Stimulated activated CD8-positive, alpha-beta memory T cell treated with anti-CD3 and anti-CD28 coated beads, Interleukin-2, amount 100 ng/mL, for 48 hours (primary cell): ENCODE measurements at regions not wholly inside any gene's neighbourhood (a gene's known extent, or its start where the extent isn't known, plus 50 kb on each side); places are given as distances from the start of the nearest gene placed in this dataset.

Source experiments
- DNase-seq, 2 donors: peaks; one replicate each; pipeline ENCODE4 v3.0.0-alpha.2; 2020; ENCODE audit warnings: low read depth in 2 of 2

DNA sequence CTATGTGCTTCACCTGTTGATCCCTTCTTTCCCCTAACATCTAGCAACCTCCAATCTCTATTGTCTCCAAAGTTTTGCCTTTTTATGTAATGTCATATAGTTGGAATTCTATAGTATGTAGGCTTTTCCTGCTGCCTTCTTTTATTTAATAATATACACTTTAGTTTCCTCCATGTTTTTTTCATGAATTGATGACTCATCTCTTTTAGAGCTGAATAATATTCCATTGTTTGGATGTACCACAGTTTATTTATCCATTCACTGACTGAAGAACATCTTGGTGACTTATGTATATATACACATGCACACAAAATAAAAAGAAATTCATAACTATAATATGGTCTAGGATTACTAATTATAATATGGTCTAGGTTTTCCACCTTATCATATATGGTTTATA, 1314.2 kb downstream of the OTOL1 start:
- DNase-seq: no peak

DNA sequence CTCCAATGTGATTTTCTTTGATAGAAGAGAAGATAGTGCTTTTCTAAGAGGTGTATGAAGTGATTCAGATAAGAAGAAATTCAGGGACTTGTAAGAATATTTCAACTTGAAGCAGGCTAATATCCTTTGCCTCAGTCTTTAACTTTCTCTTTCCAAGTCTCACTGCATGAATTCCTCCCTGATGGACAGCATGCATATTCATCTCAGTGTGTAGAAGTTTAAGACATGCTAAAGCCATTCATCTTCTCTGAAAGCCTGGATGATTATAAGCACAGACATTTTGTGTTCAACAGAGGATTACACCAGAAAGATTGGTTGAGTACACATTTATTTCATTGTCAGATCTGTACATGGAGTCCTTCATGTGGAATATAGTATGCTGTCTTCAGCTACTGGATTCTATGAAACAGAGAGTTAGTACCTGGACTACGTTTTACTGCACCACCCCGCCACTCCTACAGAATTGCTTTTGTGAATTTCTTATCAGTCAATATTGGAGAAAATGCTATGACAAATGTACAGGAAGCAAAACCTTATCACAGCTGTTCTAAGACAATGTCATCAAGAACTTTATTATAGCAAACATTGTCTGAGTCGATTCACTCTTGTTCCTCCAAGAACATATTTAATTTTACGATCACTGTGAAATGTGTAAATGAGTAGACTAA, 1346.1 kb downstream of the OTOL1 start:
- DNase-seq: no peak

DNA sequence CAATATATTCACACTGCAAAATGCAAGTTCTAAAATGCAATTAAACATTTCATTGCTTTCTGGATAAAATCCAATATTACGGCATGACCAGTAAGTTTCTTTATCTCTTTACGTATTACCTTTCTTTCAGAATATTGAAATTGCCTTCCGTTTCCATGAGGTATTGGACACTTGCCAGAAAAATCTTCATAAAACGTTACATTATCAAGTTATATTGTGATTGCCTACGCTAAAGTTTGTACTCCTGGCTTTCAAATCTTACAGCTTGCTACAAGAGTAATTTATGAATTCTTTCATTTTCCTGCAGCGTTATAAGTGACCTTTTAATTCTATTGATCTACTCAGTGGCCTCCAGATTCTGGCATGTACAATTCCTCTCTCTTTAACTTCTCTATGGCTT, 1349.3 kb downstream of the OTOL1 start:
- no peak for DNase-seq

DNA sequence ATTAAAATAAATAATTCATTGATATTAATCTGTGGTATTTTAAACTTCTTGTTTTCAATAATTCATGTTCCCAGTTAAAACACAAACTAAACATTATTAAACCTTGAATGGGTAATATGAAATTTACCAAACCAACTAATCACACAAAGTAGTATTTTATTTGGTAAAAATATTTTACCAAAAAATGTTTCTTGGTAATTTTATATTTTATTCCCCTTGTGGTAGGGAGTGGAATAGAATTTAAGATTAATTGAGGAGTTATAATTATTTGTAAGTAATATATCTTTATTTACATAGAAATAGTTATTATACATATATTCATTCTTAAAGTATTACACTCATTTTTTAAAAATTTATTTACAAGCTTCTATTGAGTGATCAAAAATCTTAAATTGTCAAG, 1350.9 kb downstream of the OTOL1 start:
- no peak for DNase-seq

DNA sequence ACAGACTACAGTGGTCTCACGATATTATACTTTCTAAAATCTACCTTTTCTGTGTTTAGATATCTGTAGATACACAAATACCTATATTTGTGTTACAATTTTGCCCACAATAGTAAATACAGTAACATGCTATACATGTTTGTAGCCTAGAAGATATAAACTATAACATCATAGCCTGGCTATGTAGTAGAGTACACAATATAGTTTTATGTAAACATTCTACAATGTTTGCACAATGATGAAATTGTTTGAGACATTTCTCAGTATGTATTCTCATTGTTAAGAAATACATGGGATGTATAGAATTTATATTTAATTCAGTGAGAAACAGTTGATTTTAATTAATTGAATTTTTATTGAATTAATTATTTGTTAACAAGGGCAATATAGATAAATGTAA, 1367.0 kb downstream of the OTOL1 start:
- no peak for DNase-seq

DNA sequence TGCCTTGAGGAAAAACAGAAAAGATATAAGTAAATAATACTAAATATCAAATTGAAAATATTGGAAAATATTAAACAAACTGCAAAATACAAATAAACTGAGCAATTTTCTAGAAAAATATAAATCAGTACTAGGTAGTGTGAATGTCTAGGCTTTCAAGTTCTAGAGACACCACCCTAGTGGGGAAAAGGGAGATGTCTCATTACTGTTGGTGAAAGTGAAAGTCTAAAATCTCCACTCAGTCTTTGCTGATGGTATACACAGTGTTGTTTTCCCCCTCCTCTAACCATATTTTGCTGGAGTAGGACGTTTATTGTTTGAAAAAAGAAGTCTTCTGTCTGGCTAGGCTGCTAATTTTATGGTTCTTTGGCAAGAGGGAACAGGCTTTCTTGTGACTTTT, 1368.9 kb downstream of the OTOL1 start:
- DNase-seq: no peak

DNA sequence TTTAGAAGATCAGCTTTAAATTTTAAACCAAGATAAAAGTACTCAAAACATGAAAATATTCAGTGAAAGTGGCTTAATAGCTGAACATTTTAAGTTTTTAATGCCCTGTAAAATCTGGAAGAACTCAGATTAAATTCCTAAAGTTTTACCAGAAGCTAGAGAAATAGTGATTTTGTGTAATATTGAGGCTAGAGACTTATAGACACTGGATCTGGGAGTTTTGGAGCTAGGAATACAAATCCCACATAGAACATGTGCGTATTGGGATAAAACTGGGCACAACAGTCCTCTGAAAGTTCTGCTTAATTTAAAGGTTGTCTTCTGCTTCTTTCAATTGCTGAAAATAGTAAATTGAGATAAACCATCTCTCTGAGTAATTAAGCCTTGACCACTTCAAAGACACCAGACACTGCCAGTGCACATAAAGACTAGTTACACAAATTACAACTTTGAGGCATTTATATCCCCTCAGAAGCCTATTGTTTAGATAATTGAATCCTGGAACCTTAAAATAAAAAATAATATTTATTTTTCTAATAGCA, 1382.5 kb downstream of the OTOL1 start:
- DNase-seq: no peak

DNA sequence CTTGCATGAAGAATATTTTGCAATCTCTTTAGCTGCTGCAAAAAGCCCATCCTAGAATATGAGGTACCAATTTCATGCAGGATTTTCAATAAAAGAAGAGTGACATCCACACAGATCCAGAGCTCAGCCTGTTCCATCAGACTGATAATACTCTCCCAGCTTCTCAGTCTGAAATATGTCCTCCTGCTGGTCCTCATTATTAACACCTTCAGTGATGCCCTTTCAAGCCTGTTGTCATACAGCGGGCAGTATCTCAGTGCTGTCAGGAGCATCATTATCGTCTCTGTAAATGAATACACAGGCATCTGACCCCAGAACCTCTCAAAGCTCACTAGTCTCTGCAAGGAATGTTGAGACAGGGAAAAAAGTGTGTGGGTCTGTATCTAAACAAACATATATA, 1387.8 kb downstream of the OTOL1 start:
- no peak for DNase-seq

DNA sequence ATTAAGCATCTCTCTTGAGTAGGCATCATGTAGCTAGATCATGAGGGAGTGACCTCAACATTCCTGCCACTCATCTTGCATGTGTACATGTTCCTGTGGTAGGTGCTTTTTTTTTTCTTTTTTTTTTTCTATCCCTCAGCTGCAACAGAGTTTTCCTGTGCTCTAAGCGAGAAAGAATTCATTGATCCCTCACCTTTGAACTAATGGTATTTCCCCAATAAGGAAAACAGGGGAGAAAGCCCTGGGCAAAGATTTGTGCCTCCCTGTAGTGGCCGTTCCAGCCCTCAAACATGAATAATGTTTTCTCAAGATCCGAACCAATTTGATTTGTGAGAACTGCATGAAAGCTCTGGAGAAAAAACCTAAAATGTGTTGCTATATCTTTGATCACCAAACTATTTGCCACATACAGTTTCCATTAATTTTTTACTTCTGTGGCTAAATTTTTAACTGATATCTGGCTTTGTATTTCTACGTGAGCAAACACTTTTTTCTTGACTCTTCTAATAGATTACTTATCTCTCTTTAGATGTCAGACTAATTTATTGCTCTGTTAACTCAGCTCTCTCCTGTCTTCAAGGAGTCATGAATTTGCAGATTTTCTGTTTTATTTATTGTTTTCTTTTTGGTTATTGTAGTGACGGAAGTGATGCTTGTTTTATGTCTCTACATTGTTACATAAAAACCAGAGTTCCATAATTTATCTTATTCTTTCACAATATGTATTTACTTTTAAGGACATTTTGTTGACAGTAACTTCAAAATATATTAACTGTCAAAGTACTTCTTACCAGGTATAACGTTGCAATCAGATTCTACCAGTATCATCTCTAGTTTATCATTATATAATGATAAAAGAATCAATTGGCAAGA, 1396.5 kb downstream of the OTOL1 start:
- no peak for DNase-seq

DNA sequence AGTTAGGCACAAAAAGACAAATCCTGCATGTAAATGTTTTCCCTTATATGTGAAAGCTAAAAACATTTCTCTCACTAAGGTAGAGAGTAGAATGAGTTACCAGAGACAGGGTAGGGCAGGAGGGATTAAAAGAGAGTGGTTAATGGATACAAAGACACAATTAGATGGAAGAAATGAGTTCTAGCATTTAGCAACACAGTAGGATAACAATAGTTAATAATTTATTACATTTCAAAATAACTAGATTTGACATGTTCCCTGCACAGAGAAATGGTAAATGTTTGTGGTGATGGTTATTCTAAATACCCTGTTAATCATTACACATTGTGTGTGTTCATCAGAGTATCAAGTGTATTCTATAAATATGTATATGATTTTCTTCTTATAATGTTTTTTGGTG, 1400.7 kb downstream of the OTOL1 start:
- no peak for DNase-seq

DNA sequence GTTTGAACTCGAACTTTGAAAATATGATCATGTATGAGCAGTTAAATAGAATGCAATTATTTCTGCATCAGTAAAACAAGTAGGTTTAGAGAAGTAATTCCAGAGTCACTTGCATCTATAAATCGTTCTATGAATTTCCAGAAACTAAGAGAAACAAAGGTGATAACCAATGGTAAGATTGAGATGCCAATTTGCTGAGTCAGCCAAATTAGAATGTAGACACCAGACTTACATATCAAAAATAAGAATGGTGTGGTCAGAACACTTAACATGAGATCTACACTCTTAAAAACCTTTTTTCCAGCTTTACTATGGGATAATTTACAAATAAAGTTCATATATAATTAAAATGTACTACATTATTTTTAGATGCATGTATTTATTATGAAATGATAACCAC, 1435.9 kb downstream of the OTOL1 start:
- no peak for DNase-seq

DNA sequence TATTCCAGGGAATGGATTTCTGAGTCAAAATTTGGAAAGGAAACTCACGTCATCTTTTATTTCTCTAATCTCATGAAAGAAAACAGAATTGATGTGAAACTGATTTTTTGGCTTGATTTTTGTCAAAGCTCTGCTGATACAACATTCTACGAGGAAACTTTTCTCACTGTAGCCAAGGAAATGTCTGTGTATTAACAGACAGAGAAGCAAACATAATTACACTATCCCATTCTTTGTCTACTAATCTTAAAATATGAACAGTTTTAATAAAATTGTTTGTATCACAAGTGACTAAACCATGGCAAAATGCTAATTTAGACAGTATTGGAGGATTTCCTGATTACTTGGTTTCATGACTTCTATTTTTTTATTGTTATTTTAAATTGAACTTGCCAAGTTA, 1437.0 kb downstream of the OTOL1 start:
- DNase-seq: no peak

DNA sequence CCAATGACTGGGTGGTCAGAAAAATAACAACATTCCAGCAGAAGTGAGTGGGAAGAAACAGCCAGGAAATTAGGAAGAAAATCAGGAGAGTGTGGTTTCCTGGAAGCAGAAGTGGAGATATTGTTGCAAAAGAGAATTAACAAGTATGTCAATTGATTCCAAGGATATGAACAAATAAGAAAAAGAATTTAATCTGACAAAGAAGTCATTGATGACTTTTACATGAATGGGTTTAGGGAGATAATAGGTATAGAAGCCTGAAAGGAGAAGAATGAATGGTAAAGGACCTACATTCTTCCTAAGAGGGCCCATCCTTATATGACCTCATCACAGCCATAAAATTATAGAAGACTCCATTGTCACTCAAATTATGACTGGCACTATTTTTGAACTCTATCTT, 1440.1 kb downstream of the OTOL1 start:
- no peak for DNase-seq

DNA sequence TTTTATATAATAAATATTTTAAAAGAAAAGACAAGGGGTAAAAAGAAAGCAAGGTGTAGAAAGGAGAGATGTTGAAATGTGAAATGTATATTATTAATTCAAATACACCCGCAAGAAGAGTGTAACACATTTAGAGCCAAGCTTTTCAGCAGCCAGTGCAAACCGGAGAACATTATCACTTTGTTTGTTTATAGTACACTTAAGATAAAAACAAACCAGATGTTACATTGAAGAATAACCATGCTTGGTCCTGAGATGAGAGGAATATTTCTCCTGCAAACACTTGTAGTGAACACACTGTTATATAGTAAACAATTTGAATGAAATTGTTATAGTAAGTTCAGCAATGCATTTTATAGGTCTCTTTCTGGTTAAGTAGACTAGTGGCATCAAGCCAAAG, 1441.5 kb downstream of the OTOL1 start:
- no peak for DNase-seq

DNA sequence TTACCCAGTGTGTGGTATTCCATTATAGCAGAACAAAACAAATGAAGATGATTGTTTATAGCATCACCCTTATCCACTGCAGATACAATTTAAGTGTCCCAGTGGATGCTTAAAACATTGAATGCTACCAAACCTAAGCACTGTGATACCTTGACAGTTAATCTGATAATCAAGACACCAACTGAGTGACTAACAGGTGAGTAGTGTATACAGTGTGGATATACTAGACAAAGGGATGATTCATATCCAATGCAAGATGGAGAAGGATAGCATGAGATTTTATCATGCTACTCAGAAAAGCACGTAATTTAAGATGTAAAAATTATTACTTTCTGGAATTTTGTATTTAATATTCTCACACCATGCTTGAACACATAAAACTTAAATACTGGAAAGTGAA, 1449.0 kb downstream of the OTOL1 start:
- no peak for DNase-seq

DNA sequence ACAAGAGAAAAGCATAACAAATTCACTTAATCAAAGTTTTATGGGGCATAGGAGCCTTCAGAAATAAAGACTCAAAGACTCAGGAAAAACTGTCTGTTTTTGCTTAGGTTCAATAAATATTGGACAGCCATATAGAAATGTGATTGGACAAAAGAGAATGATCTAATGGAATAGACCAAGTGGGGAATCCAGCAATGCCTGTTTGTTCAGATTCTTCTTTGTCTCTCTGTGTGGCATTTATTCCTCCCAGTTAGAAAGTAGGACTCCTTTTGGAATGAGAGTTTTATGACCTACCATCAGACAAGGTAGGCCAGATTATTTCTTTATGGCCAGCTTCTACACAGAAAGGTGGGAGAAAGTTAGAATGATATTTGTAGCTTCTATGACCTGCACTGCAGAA, 1460.1 kb downstream of the OTOL1 start:
- DNase-seq: no peak

DNA sequence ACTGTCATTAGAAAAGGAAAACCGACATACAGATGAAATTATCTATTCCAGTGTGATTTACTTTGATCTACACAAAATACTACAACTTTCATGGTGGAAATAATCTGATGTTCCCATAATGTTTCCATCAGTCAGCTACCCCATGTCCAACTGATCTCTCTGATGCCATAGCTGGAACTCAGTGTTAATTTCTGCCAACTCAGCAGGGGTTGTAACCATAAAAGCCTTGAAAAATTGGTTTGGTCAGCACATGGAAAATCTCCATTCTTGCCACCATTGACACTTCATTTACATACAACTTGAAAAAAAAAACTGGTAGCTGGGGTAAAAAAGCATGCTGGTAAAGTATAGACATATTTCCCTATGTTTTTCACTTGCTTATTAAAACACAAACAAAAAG, 1463.7 kb downstream of the OTOL1 start:
- DNase-seq: no peak

DNA sequence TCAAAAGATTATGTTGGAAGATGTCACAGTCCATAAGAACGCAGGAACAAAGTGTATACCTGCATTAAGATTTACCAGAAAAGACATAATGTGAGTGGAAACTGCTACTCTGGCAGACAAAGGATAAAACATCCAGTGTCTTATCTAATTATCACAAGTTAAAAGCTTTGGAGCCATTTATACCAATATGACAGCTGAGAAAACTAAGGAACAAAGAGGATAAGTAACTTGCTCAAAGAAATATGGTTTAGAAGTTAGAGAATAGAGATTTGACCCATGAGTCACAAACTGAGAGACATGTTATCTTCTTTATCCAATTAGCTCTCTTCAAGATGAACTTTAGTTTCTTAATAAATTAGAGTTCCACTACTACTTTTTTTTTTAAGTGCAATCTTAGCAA, 1473.7 kb downstream of the OTOL1 start:
- DNase-seq: no peak

DNA sequence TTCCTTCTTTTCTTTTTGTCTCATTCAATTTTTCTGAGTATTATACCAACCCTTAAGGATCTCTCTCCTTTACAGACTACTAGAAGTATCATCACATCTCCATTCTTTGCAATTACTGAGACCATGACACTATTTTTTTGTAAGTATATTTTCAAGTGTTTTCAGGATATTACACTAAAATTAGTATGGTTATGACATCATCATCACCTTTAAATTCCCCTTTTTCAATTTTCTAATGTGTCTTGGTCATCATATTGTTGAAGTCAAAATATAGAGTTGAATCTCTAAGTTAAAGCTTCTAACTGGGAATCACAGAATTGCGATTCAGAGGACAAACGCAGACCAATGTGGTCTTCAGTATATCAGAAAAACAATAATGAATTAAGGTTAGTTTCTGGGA, 1475.1 kb downstream of the OTOL1 start:
- no peak for DNase-seq

DNA sequence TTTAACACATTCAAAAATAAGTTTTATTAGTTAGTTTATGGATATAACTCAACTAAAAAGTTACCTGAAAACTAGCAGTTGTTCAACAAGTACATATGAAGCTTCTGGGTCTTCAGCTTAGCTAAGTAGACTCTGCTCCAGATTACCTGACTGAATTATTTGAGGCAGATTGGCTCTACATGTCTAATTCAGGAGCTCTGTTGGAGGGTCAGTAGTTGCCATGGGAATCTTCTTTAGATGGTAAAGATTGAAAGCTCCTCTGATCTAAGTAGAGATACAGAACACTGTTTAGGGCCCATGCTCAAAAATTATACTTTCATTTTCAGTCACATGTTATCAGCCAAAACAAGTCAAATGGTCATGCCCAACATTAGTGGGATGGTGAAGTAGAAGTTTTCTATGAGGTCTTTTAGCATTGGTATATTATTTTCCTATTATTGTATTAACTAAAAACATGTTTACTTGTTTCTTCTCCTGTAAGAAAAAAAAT, 1476.9 kb downstream of the OTOL1 start:
- DNase-seq: no peak

DNA sequence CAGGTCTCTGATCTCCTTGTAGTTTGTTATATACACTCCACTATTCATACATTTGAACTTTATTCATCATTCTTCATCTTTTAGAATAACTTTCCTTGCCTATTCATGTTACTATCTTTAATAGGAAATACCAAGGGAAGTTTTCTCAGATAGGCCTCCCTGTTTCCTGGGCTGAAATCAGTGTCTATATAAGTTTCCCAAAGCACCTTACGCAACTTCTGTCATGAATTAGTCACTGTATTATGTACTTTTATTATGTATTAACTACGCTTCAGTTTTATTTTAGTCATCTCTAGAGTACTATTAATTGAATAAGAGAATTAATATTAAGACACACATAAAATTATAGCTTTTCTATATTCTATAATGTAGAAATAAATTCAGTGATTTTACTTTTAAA, 1481.5 kb downstream of the OTOL1 start:
- DNase-seq: no peak

DNA sequence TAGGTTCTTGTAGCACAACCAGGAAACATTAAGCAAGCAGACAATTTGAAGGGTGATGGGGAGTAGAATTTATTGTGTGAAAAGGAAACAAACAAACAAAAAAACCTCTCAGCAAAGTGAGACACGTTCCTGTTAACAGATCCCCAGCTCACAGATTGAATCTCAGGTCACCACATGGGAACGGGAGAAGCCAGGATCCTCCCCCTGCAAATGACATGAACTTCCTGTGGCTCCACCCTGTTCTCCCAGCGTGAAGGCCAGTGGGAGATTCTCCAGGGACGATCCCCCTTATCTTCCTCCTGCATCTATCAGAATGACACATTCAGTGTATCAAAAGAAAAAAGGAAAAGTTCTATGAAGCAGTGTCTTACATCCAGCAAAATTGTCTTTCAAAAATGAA, 1488.1 kb downstream of the OTOL1 start:
- DNase-seq: no peak
